Erythroblast (primary cell): ENCODE measurements at regions not wholly inside any gene's neighbourhood (a gene's known extent, or its start where the extent isn't known, plus 50 kb on each side); places are given as distances from the start of the nearest gene placed in this dataset.

Experiments
- GATA1 ChIP-seq: IDR thresholded peaks from 2 replicates; pipeline ENCODE4 v1.6.1; 2011; ENCODE audit warnings: low read depth, mild to moderate bottlenecking, control low read depth, low read length, moderate library complexity
- POLR2A ChIP-seq: IDR thresholded peaks from 2 replicates; pipeline ENCODE4 v1.6.1; 2011; ENCODE audit warnings: mild to moderate bottlenecking, low read length

GRCh38 chrX:122582975-122583305 is 601.1 kb upstream of the GRIA3 start:
- no peak for TF ChIP-seq POLR2A
- no peak for TF ChIP-seq GATA1
